GM19351 (cell line): ENCODE measurements at regions not wholly inside any gene's neighbourhood (a gene's known extent, or its start where the extent isn't known, plus 50 kb on each side); places are given as distances from the start of the nearest gene placed in this dataset.
"Not testable (repeated sequence)": the region's sequence is repeated elsewhere in the genome, so short reads cannot be mapped to it uniquely, and the experiment has no call there.

Source experiments
- ATAC-seq: cut with Tn5 transposase; IDR thresholded peaks from one replicate; pipeline ENCODE4 v1.9.1; 2021; ENCODE audit warnings: mild to moderate bottlenecking, moderate library complexity; ENCODE audit not compliant: unreplicated experiment

- ATAC-seq: no peak
Measured at GRCh38 chr15:81940467-81941451, 105.1 kb downstream of the MEX3B start.

- no peak for ATAC-seq
Measured at GRCh38 chr15:81939604-81940440, 106.0 kb downstream of the MEX3B start.

- ATAC-seq: no peak
Measured at GRCh38 chr15:81937189-81937588, 108.6 kb downstream of the MEX3B start.

- no peak for ATAC-seq
Measured at GRCh38 chr15:81930582-81931369, 115.0 kb downstream of the MEX3B start.

GRCh38 chr15:81929557-81929956, 116.3 kb downstream of the MEX3B start:
- ATAC-seq: no peak

- ATAC-seq: no peak
Measured at GRCh38 chr15:81926981-81927380, 118.8 kb downstream of the MEX3B start.

GRCh38 chr15:81924729-81925128, 121.1 kb downstream of the MEX3B start:
- no peak for ATAC-seq

GRCh38 chr15:81923561-81924350, 122.1 kb downstream of the MEX3B start:
- no peak for ATAC-seq

- ATAC-seq: no peak
Measured at GRCh38 chr15:81922143-81922542, 123.7 kb downstream of the MEX3B start.

- ATAC-seq: no peak
Measured at GRCh38 chr15:81921163-81921562, 124.7 kb downstream of the MEX3B start.

- not testable (repeated sequence) for ATAC-seq
Measured at GRCh38 chr15:81918767-81919166, 127.1 kb downstream of the MEX3B start.

- ATAC-seq: no peak
Measured at GRCh38 chr15:81916451-81916850, 129.4 kb downstream of the MEX3B start.

GRCh38 chr15:81915990-81916389, 129.8 kb downstream of the MEX3B start:
- no peak for ATAC-seq

GRCh38 chr15:81914734-81915256, 131.0 kb downstream of the MEX3B start:
- no peak for ATAC-seq

GRCh38 chr15:81914333-81914732, 131.5 kb downstream of the MEX3B start:
- ATAC-seq: no peak

GRCh38 chr15:81911022-81911971, 134.5 kb downstream of the MEX3B start:
- ATAC-seq: no peak

- ATAC-seq: no peak
Measured at GRCh38 chr15:81910355-81911021, 135.3 kb downstream of the MEX3B start.

GRCh38 chr15:81909011-81909358, 136.8 kb downstream of the MEX3B start:
- ATAC-seq: no peak
